ENCODE measurements at regions not wholly inside any gene's neighbourhood (a gene's known extent, or its start where the extent isn't known, plus 50 kb on each side); places are given as distances from the start of the nearest gene placed in this dataset.
A peak's percentile ranks its signal among the peaks of the same experiment; 100 is the strongest.

- no peak for DNase-seq (ENCODE audit: low read depth)
Measured at GRCh38 chr5:159536166-159536565, 205.9 kb upstream of the IL12B start.

GRCh38 chr5:159536646-159537045 is 206.4 kb upstream of the IL12B start:
- DNase-seq (ENCODE audit: low read depth): peak; percentile 19

- no peak for DNase-seq (ENCODE audit: low read depth)
Measured at GRCh38 chr5:159539678-159540077, 209.4 kb upstream of the IL12B start.

GRCh38 chr5:159543326-159543725 is 213.0 kb upstream of the IL12B start:
- no peak for DNase-seq (ENCODE audit: low read depth)

GRCh38 chr5:159545156-159545555 is 214.9 kb upstream of the IL12B start:
- no peak for DNase-seq (ENCODE audit: low read depth)

- no peak for DNase-seq (ENCODE audit: low read depth)
Measured at GRCh38 chr5:159547466-159548195, 217.3 kb upstream of the IL12B start.

GRCh38 chr5:159548517-159548916 is 218.2 kb upstream of the IL12B start:
- no peak for DNase-seq (ENCODE audit: low read depth)

- DNase-seq (ENCODE audit: low read depth): no peak
Measured at GRCh38 chr5:159549046-159549445, 218.8 kb upstream of the IL12B start.

GRCh38 chr5:159550951-159551350 is 220.7 kb upstream of the IL12B start:
- DNase-seq (ENCODE audit: low read depth): no peak

GRCh38 chr5:159552751-159553150 is 222.5 kb upstream of the IL12B start:
- DNase-seq (ENCODE audit: low read depth): peak; percentile 26

- DNase-seq (ENCODE audit: low read depth): no peak
Measured at GRCh38 chr5:159553792-159554191, 223.5 kb upstream of the IL12B start.

- no peak for DNase-seq (ENCODE audit: low read depth)
Measured at GRCh38 chr5:159555084-159555483, 224.8 kb upstream of the IL12B start.

GRCh38 chr5:159559337-159559736 is 229.1 kb upstream of the IL12B start:
- no peak for DNase-seq (ENCODE audit: low read depth)

GRCh38 chr5:159560088-159560487 is 229.8 kb upstream of the IL12B start:
- no peak for DNase-seq (ENCODE audit: low read depth)

- DNase-seq (ENCODE audit: low read depth): no peak
Measured at GRCh38 chr5:159564031-159564430, 233.7 kb upstream of the IL12B start.

- DNase-seq (ENCODE audit: low read depth): no peak
Measured at GRCh38 chr5:159566832-159567231, 236.5 kb upstream of the IL12B start.

- DNase-seq (ENCODE audit: low read depth): no peak
Measured at GRCh38 chr5:159567461-159567860, 237.2 kb upstream of the IL12B start.

GRCh38 chr5:159571501-159572244 is 241.4 kb upstream of the IL12B start:
- no peak for DNase-seq (ENCODE audit: low read depth)

- no peak for DNase-seq (ENCODE audit: low read depth)
Measured at GRCh38 chr5:159576902-159577301, 246.6 kb upstream of the IL12B start.

- DNase-seq (ENCODE audit: low read depth): peak; percentile 58
Measured at GRCh38 chr5:159581502-159582249, 251.4 kb upstream of the IL12B start.

- peak; percentile 29 for DNase-seq (ENCODE audit: low read depth)
Measured at GRCh38 chr5:159582756-159583541, 252.7 kb upstream of the IL12B start.

GRCh38 chr5:159586921-159587320 is 256.6 kb upstream of the IL12B start:
- no peak for DNase-seq (ENCODE audit: low read depth)
